Bronchial epithelial cell (primary cell): ENCODE measurements at regions not wholly inside any gene's neighbourhood (a gene's known extent, or its start where the extent isn't known, plus 50 kb on each side); places are given as distances from the start of the nearest gene placed in this dataset.

Experiments
- DNase-seq: peaks from one replicate; pipeline ENCODE4 v3.0.0-alpha.2; 2010; ENCODE audit warnings: low read depth
- FAIRE-seq: peaks from 2 replicates; lab custom pipeline; 2011; peaks lifted over from hg19 to GRCh38; lab: Jason Lieb, UNC
- H3K27me3 ChIP-seq: 2 replicates; pipeline ENCODE4 v1.5.1; 2011; ENCODE audit warnings: low read length; ENCODE audit not compliant: control insufficient read depth, insufficient read depth
- H3K36me3 ChIP-seq: 2 replicates; pipeline ENCODE4 v1.5.1; 2011; ENCODE audit warnings: low read length; ENCODE audit not compliant: control insufficient read depth, insufficient read depth
- H3K4me3 ChIP-seq: 2 replicates; pipeline ENCODE4 v1.5.1; 2011; ENCODE audit warnings: mild to moderate bottlenecking, low read depth, low read length, control low read depth
- TF ChIP-seq, protein P1 (sequence below): IDR thresholded peaks from 2 replicates; pipeline ENCODE4 v1.5.1; 2011; ENCODE audit warnings: mild to moderate bottlenecking, moderate library complexity, low read length, control low read depth, inconsistent platforms; ENCODE audit not compliant: insufficient read depth, severe bottlenecking

DNA sequence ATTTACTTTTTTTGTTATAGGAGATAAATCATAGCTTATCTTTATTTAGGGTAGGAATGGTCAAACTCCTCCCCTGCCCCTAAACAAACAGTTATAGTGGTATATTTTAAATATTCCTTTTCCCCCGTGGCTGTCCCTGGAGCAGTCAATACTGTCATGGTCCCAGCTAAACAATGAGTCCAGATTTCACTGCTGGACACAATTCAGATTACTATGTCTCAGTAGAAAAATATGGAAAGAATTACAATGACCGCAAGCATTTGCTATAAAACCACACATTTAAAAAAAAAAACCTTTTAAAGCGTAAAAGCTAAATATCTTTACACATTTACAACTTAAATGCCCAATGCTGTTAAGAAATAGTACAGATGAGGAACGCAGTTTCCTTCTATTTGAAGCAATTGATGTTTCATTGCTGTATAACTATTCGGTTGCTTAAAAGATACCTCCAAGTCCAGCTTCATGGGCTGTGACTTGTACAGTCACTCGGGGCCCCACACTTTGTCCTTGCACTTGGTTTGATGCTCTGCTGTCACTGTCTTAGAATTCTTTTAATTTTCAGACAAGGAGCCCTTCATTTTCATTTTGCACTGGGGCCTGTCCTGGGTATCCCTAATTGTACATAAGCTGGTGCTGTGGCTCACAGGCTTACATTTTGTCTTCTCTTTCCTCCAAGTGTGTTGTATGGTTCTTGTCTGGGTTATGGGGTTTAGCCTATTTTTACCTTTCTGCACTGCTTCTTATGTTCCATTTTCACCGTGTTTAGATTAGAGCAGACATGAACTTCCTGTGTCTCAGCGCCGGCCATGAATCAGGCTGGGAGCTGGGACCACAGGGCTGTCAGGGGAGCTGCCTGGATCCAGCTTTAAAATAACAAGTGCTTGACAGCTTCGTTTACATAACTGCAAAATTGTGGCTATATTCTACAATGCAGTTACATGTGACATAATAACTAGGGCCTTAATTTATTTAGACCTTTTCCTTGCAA, 530.2 kb upstream of the FZD8 start:
- Histone ChIP-seq H3K4me3 (no peak overlapping the region), H3K27me3 (no peaks in the 10 kb centered on the region), H3K36me3 (no peaks in the 10 kb centered on the region)
- FAIRE-seq (no peak), DNase-seq (no peak)
- TF ChIP-seq, protein P1, sequence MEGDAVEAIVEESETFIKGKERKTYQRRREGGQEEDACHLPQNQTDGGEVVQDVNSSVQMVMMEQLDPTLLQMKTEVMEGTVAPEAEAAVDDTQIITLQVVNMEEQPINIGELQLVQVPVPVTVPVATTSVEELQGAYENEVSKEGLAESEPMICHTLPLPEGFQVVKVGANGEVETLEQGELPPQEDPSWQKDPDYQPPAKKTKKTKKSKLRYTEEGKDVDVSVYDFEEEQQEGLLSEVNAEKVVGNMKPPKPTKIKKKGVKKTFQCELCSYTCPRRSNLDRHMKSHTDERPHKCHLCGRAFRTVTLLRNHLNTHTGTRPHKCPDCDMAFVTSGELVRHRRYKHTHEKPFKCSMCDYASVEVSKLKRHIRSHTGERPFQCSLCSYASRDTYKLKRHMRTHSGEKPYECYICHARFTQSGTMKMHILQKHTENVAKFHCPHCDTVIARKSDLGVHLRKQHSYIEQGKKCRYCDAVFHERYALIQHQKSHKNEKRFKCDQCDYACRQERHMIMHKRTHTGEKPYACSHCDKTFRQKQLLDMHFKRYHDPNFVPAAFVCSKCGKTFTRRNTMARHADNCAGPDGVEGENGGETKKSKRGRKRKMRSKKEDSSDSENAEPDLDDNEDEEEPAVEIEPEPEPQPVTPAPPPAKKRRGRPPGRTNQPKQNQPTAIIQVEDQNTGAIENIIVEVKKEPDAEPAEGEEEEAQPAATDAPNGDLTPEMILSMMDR = no peak

DNA sequence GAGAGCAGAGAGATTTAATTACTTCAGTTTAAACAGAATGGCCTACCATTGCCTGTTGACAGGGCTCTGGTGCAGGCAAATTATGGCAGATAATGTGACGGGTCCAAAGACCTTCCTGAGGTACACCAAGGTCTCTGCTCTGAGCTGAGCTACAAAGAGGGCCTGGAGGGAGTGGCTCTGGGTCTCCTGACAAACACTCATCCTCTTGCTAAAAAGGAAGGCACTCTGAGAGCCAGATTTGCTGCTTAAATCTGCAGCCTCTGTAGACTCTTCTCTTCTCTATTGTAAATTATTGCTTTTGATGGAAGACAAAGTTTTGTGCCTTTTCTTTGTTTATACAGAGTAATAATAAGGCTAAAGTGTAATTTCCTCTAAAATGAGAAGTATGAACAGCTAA, 529.5 kb upstream of the FZD8 start:
- FAIRE-seq = no peak
- TF ChIP-seq, protein P1 = no peak
- Histone ChIP-seq H3K4me3 (no peak overlapping the region), H3K36me3 (no peaks in the 10 kb centered on the region), H3K27me3 (no peaks in the 10 kb centered on the region)
- DNase-seq = no peak

DNA sequence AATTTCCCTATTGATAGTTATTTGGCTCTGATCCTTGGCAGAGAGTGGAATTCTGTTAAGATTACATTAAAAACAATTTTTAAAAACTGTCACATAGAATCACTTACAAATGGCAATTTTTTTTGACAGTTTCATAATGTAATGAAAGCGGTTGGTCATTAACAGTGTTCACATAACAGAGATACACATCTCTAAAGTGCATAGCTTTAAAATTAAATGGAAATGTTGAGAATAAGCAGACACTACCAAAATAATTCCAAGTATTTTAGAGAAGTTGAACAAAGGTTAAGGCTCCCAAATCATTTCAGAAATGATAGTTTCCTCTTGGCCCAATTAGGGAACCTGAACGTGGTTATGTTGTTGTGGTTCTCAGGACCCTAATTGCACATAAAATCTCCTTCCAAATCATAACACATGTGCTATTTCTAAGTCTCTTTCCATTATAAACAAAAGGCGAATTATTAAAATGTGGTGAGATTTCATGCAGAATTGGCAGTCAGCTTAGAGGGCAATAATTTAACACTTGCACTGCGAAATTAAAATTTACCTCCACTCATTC, 528.9 kb upstream of the FZD8 start:
- Histone ChIP-seq H3K4me3 (no peak overlapping the region), H3K36me3 (no peaks in the 10 kb centered on the region), H3K27me3 (no peaks in the 10 kb centered on the region)
- FAIRE-seq = no peak
- DNase-seq = no peak
- TF ChIP-seq, protein P1 = no peak

DNA sequence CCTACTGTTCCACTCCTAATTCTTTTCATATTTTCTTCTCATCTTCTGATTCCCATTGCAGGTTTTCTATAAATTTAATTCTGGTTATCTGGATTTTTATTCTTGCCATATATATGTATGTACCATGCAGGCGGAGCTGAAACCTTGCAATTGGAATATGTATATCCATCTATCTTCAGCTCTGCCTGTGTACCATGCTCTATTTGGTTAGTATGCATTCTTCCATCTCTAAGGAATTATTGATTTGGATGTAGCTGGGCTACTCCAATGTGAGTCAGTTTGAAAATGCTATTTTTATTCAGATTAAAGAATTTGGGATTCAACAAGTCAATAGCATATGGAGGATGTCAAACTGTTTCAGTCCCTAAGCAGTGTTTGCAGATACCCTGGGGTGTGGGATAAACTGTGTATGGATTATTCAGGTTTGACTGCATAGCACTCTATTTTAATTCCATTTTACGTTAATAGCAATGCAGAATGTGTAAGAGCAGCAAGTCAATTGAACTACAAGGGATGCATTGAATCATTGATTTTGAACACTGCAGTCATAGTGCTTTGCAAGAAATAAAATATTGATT, 528.1 kb upstream of the FZD8 start:
- DNase-seq = no peak
- Histone ChIP-seq H3K36me3 (no peaks in the 10 kb centered on the region), H3K4me3 (no peak overlapping the region), H3K27me3 (no peaks in the 10 kb centered on the region)
- TF ChIP-seq, protein P1 = no peak
- no peak for FAIRE-seq

DNA sequence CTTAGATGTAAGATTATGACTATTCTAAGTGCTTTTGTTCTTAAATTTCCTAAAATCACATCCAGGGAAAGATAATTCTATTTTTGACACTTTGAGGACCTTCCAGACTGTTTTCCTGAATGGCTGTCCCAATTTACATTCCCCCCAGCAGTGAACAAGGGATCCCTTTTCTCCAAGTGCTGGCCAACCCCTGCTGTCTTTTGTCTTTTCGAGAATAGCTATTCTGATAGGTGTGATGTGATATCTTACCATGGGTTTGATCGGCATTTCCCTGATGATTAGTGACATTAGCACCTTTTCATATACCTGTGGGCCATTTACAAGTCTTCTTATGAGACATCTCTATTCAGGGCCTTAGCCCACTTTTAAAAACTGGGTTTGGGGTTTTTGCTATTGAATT, 526.7 kb upstream of the FZD8 start:
- no peak for DNase-seq
- TF ChIP-seq, protein P1 = no peak
- H3K4me3 ChIP-seq = no peak overlapping the region
- no peaks in the 10 kb centered on the region for H3K27me3 ChIP-seq
- no peaks in the 10 kb centered on the region for H3K36me3 ChIP-seq
- FAIRE-seq = no peak
